ENCODE measurements at regions not wholly inside any gene's neighbourhood (a gene's known extent, or its start where the extent isn't known, plus 50 kb on each side); places are given as distances from the start of the nearest gene placed in this dataset.
A peak's percentile ranks its signal among the peaks of the same experiment; 100 is the strongest.
"Not testable (repeated sequence)": the region's sequence is repeated elsewhere in the genome, so short reads cannot be mapped to it uniquely, and the experiment has no call there.

DNA sequence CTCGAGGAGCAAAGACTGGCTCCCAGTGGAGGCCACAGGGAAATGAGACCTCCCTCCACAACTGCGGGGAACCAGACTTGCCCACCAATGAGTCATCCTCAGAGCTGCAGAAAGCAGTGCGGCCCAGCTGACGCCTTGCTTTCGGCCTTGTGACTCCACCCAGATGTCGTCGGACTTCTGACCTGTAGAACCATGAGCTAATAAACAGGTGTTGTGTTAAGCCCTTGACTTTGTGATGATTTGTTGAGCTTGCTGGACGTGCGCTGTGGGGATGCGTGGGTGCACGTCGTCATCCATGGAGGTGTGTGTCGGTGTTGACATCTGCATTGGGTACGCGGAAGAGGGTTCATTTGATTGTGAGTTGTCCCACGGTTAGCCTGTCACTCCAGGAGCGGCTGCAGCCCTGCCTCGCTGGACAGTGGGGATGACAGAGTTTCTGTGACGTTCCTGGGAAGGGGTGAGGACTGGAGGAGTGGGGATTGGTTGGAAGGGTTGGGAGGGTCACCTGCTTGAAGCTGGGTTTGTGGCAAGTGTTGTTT is 154.1 kb downstream of the SH3BP4 start:
- DNase-seq (ENCODE audit: low spot score) = peak; percentile 66
- H3K36me3 ChIP-seq (replicated peaks; ENCODE audit: insufficient read depth, low read depth) = no peaks in the 10 kb centered on the region
- H3K9me3 ChIP-seq (ENCODE audit: low read depth) = no peaks in the 10 kb centered on the region
- 83% methylated on average over 19 of the region's 19 CpGs for WGBS (ENCODE audit: low lambda C conversion rate, missing lambda C conversion rate)
- H3K79me2 ChIP-seq = no peaks in the 10 kb centered on the region
- no peak overlapping the region for H2AFZ ChIP-seq
- no peaks in the 10 kb centered on the region for H3K27me3 ChIP-seq
- H3K4me3 ChIP-seq = no peak overlapping the region
- H3K4me1 ChIP-seq (ENCODE audit: insufficient read depth) = no peaks in the 10 kb centered on the region
- no peaks in the 10 kb centered on the region for H3K9me2 ChIP-seq (replicated peaks; ENCODE audit: insufficient read depth)
- TF ChIP-seq, protein P1, sequence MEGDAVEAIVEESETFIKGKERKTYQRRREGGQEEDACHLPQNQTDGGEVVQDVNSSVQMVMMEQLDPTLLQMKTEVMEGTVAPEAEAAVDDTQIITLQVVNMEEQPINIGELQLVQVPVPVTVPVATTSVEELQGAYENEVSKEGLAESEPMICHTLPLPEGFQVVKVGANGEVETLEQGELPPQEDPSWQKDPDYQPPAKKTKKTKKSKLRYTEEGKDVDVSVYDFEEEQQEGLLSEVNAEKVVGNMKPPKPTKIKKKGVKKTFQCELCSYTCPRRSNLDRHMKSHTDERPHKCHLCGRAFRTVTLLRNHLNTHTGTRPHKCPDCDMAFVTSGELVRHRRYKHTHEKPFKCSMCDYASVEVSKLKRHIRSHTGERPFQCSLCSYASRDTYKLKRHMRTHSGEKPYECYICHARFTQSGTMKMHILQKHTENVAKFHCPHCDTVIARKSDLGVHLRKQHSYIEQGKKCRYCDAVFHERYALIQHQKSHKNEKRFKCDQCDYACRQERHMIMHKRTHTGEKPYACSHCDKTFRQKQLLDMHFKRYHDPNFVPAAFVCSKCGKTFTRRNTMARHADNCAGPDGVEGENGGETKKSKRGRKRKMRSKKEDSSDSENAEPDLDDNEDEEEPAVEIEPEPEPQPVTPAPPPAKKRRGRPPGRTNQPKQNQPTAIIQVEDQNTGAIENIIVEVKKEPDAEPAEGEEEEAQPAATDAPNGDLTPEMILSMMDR (IDR thresholded peaks at IDR 0.05; ENCODE audit: poor library complexity) = no peak
- TF ChIP-seq EZH2phosphoT487 (IDR thresholded peaks at IDR 0.05; ENCODE audit: low read depth, severe bottlenecking, unreplicated experiment) (no peak), EZH2 (IDR thresholded peaks at IDR 0.05; ENCODE audit: borderline replicate concordance) (no peak)
- no peak overlapping the region for H3K4me2 ChIP-seq
- H3K27ac ChIP-seq = peak overlapping the region; percentile 67
- H4K20me1 ChIP-seq (ENCODE audit: insufficient read depth, poor library complexity, severe bottlenecking) = no peaks in the 10 kb centered on the region

DNA sequence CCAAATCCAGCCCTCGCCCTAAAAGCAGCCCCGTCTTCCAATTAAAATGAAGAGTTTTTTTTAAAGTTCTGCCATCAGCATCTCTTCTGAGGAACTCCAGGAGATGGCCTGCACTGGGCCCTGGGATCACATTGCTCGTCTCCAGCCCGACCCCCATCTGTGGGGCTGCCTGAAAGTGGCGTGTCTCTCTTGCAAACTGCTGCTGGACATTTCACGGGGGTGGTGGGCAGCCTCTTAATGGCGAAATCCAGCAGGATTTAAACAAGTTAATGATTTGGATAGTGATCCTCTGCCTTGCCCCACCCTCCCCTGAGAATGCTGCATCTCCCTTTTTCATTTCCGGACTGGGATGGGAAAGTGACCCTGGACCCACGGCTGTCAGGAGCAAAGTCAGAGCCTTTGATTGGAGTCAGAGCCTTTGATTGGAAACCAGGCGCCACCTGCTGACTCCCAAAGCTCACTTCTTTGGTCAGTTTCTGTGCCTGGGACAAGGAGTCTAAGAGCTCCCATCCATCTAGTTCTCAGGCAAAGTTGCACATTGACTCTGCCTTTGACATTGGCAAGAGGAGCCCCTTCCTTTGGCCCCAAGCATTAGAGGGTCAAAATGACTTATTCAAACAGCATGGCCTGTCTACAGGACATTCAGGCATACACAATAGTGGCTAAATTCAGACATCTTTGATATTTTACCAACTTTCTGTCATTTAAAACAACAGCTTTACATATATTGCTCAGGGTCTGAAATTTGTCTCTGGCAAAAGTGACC is 155.2 kb downstream of the SH3BP4 start:
- H3K79me2 ChIP-seq = no peaks in the 10 kb centered on the region
- H3K4me1 ChIP-seq (ENCODE audit: insufficient read depth) = no peaks in the 10 kb centered on the region
- H2AFZ ChIP-seq = no peak overlapping the region
- H4K20me1 ChIP-seq (ENCODE audit: insufficient read depth, poor library complexity, severe bottlenecking) = no peaks in the 10 kb centered on the region
- H3K9me2 ChIP-seq (replicated peaks; ENCODE audit: insufficient read depth) = no peaks in the 10 kb centered on the region
- no peak overlapping the region for H3K4me3 ChIP-seq
- no peak overlapping the region for H3K27ac ChIP-seq
- no peak overlapping the region for H3K4me2 ChIP-seq
- TF ChIP-seq EZH2phosphoT487 (IDR thresholded peaks at IDR 0.05; ENCODE audit: low read depth, severe bottlenecking, unreplicated experiment) = no peak
- TF ChIP-seq, protein P1 (IDR thresholded peaks at IDR 0.05; ENCODE audit: poor library complexity) = peak; percentile 82
- no peak for TF ChIP-seq EZH2 (IDR thresholded peaks at IDR 0.05; ENCODE audit: borderline replicate concordance)
- H3K9me3 ChIP-seq (ENCODE audit: low read depth) = no peaks in the 10 kb centered on the region
- DNase-seq (ENCODE audit: low spot score) = peak; percentile 85
- no peaks in the 10 kb centered on the region for H3K27me3 ChIP-seq
- 59% methylated on average over 10 of the region's 10 CpGs for WGBS (ENCODE audit: low lambda C conversion rate, missing lambda C conversion rate)
- H3K36me3 ChIP-seq (replicated peaks; ENCODE audit: insufficient read depth, low read depth) = no peaks in the 10 kb centered on the region

DNA sequence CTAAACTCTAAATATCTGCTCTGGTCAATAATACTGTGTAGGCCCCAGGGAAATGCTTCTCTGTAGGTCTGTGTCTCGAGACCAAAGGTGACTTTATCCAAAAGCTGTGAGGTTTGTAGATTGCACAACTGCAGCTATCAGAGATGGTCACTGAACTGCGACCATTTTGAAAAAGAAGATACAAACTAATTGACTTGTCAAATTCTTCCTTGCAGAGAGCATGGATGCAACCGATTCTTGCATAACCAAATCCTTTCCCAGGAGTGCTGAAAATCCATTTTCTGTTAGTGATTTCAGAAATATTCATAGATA is 155.8 kb downstream of the SH3BP4 start:
- 83% methylated on average over 3 of the region's 3 CpGs for WGBS (ENCODE audit: low lambda C conversion rate, missing lambda C conversion rate)
- no peak overlapping the region for H3K4me2 ChIP-seq
- H3K9me2 ChIP-seq (replicated peaks; ENCODE audit: insufficient read depth) = no peaks in the 10 kb centered on the region
- no peaks in the 10 kb centered on the region for H3K27me3 ChIP-seq
- no peak overlapping the region for H2AFZ ChIP-seq
- H3K36me3 ChIP-seq (replicated peaks; ENCODE audit: insufficient read depth, low read depth) = no peaks in the 10 kb centered on the region
- no peak for TF ChIP-seq EZH2 (IDR thresholded peaks at IDR 0.05; ENCODE audit: borderline replicate concordance)
- TF ChIP-seq EZH2phosphoT487 (IDR thresholded peaks at IDR 0.05; ENCODE audit: low read depth, severe bottlenecking, unreplicated experiment) = no peak
- TF ChIP-seq, protein P1 (IDR thresholded peaks at IDR 0.05; ENCODE audit: poor library complexity) = no peak
- no peak overlapping the region for H3K27ac ChIP-seq
- H3K79me2 ChIP-seq = no peaks in the 10 kb centered on the region
- no peak overlapping the region for H3K4me3 ChIP-seq
- H3K4me1 ChIP-seq (ENCODE audit: insufficient read depth) = no peaks in the 10 kb centered on the region
- no peaks in the 10 kb centered on the region for H3K9me3 ChIP-seq (ENCODE audit: low read depth)
- H4K20me1 ChIP-seq (ENCODE audit: insufficient read depth, poor library complexity, severe bottlenecking) = no peaks in the 10 kb centered on the region
- DNase-seq (ENCODE audit: low spot score) = no peak

DNA sequence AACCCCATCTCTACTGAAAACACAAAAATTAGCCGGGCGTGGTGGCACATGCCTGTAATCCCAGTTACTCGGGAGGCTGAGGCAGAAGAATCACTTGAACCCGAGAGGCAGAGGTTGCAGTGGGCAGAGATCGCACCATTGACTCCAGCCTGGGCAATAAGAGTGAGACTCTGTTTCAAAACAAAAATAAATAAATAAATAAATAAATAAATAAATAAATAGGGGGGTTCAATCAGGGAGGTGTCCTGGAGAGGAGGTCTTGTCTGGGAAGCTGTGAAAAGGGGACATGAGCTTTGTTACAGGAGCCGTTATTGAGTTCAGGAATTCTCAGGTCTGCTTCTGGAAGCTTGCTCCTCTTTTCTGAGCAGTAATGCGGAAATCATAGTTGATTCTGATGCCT is 157.7 kb downstream of the SH3BP4 start:
- H3K4me1 ChIP-seq (ENCODE audit: insufficient read depth); H3K9me3 ChIP-seq (ENCODE audit: low read depth); H3K27me3 ChIP-seq; H3K79me2 ChIP-seq; H3K36me3 ChIP-seq (replicated peaks; ENCODE audit: insufficient read depth, low read depth); H3K9me2 ChIP-seq (replicated peaks; ENCODE audit: insufficient read depth); DNase-seq (ENCODE audit: low spot score); H3K4me2 ChIP-seq; H2AFZ ChIP-seq; H3K27ac ChIP-seq; H4K20me1 ChIP-seq (ENCODE audit: insufficient read depth, poor library complexity, severe bottlenecking); H3K4me3 ChIP-seq: not testable (repeated sequence)
- WGBS (ENCODE audit: low lambda C conversion rate, missing lambda C conversion rate) = 97% methylated on average over 7 of the region's 7 CpGs

Data from hepatocyte (in vitro differentiated cells).